ENCODE measurements at regions not wholly inside any gene's neighbourhood (a gene's known extent, or its start where the extent isn't known, plus 50 kb on each side); places are given as distances from the start of the nearest gene placed in this dataset.

DNA sequence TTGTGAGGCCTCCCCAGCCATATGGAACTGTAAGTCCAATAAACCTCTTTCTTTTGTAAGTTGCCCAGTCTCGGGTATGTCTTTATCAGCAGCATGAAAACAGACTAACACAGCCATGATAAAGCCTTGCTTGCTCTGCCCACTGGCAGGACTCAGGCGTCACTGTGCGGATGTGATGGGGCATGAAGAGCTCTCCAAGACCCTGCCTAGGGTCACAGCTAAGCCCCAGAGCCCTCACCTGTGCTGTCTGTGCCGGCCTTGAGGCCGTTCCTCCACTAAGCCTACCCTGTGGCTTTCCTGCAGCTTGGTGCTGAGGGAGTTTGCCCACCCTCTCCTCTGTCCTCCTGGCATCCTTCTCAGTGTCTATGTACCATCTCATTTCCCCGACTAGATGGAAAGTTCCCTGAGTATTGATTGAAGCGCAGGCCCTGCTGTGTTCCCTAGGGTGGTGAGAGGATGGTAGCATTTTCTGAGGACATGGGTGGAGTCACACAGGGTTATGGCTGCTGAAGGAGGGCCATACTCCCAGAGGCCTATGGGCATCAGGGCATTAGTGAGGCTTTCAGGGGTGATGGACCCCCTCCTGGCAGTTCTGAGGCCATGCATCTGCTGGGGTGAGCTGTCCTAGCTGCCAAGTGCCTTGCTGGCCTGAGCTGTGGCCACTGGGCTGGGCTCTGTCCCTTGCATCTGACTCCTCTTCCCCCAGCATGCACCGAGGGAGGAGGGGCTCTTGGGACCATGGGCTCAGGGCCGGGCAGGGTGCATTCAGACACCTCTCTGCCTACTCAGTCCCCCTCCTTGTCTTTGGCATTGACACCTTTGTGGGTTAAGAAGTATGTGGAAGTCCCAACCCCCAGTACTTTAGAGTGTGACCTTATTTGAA is 75.3 kb downstream of the TEX29 start:
- TF ChIP-seq, protein P1, sequence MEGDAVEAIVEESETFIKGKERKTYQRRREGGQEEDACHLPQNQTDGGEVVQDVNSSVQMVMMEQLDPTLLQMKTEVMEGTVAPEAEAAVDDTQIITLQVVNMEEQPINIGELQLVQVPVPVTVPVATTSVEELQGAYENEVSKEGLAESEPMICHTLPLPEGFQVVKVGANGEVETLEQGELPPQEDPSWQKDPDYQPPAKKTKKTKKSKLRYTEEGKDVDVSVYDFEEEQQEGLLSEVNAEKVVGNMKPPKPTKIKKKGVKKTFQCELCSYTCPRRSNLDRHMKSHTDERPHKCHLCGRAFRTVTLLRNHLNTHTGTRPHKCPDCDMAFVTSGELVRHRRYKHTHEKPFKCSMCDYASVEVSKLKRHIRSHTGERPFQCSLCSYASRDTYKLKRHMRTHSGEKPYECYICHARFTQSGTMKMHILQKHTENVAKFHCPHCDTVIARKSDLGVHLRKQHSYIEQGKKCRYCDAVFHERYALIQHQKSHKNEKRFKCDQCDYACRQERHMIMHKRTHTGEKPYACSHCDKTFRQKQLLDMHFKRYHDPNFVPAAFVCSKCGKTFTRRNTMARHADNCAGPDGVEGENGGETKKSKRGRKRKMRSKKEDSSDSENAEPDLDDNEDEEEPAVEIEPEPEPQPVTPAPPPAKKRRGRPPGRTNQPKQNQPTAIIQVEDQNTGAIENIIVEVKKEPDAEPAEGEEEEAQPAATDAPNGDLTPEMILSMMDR (conservative IDR thresholded peaks at IDR 0.05), result no peak
- TF ChIP-seq EZH2 (IDR thresholded peaks at IDR 0.05; ENCODE audit: low read depth), result no peak

All from PC-9 (cell line).